ENCODE measurements at regions not wholly inside any gene's neighbourhood (a gene's known extent, or its start where the extent isn't known, plus 50 kb on each side); places are given as distances from the start of the nearest gene placed in this dataset.

DNA sequence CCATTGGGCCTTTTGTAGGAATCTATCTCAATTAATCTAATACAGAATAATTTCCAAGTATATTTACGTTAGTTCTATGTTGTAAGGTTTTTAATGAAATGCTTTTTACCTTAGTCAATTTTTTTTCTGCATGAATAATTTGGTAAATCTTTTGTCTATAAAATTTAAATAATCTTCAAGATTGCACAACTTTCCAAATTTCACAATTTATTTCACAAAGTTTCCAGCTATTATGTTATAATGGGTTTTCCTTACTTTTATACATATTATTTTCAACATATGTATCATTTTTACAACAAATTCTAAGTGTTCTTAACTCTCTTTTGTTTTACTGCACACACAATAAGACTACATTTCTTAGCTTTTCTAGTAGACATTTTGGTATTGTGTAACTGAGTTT is 470.7 kb downstream of the ETV1 start:
- TF ChIP-seq, protein P1, sequence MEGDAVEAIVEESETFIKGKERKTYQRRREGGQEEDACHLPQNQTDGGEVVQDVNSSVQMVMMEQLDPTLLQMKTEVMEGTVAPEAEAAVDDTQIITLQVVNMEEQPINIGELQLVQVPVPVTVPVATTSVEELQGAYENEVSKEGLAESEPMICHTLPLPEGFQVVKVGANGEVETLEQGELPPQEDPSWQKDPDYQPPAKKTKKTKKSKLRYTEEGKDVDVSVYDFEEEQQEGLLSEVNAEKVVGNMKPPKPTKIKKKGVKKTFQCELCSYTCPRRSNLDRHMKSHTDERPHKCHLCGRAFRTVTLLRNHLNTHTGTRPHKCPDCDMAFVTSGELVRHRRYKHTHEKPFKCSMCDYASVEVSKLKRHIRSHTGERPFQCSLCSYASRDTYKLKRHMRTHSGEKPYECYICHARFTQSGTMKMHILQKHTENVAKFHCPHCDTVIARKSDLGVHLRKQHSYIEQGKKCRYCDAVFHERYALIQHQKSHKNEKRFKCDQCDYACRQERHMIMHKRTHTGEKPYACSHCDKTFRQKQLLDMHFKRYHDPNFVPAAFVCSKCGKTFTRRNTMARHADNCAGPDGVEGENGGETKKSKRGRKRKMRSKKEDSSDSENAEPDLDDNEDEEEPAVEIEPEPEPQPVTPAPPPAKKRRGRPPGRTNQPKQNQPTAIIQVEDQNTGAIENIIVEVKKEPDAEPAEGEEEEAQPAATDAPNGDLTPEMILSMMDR (IDR thresholded peaks at IDR 0.05) = no peak
- no peak for TF ChIP-seq POLR2A (IDR thresholded peaks at IDR 0.05)
